ENCODE measurements at regions not wholly inside any gene's neighbourhood (a gene's known extent, or its start where the extent isn't known, plus 50 kb on each side); places are given as distances from the start of the nearest gene placed in this dataset.

DNA sequence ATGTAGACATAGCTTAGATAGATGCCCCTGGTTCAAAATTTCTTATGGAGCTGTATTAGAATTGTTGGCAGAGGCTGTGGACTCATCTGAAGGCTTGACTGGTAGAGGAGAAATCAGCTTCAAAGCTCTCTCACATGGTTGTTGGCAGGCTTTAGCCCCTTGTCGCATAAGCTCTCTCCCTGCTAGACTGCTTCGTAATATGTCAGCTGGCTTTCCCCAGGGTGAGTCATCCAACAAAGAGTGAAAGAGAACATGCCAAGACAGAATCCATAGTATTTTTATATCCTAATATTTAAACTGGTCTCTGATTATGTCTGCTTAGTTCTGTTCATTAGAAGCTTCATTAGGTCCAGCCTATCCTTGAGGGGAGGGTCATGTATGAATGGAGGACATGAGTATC is 427.4 kb upstream of the NAALADL2 start:
- H3K9ac ChIP-seq (ENCODE audit: low read length): no peak overlapping the region
- no peaks in the 10 kb centered on the region for H3K27me3 ChIP-seq (ENCODE audit: control insufficient read depth, insufficient read depth, low read length)
- H3K27ac ChIP-seq (ENCODE audit: low read depth, low read length): no peak overlapping the region
- H3K4me3 ChIP-seq (ENCODE audit: low read depth, low read length): no peak overlapping the region
- H3K36me3 ChIP-seq (ENCODE audit: control insufficient read depth, insufficient read depth, low read length): no peaks in the 10 kb centered on the region
- no peaks in the 10 kb centered on the region for H3K4me1 ChIP-seq (ENCODE audit: control insufficient read depth, insufficient read depth, low read length)
- H3K9me3 ChIP-seq (ENCODE audit: control insufficient read depth, insufficient read depth, low read depth, low read length): no peaks in the 10 kb centered on the region

DNA sequence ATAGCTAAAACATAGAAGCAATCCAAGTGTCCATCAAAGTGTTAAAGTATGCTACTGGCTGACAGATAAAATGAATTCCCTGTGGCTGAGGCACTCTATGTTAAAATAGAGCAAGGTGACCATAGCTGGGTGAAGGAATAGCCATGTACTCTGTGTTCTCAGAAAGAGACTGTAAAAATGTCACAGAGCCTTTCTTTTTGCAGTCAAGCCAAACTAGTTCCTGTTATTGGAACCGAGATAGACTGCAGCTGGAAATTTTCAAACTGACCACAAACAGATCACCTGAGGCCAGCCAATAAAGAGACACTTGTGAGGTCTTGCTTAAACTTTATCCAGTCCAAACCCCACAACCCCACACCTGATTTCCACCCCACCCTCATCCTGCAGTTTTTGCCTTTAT is 422.8 kb upstream of the NAALADL2 start:
- no peaks in the 10 kb centered on the region for H3K9me3 ChIP-seq (ENCODE audit: control insufficient read depth, insufficient read depth, low read depth, low read length)
- no peak overlapping the region for H3K4me3 ChIP-seq (ENCODE audit: low read depth, low read length)
- H3K27me3 ChIP-seq (ENCODE audit: control insufficient read depth, insufficient read depth, low read length): no peaks in the 10 kb centered on the region
- peaks cover 20% of the 10 kb centered on the region for H3K4me1 ChIP-seq (ENCODE audit: control insufficient read depth, insufficient read depth, low read length)
- no peak overlapping the region for H3K9ac ChIP-seq (ENCODE audit: low read length)
- no peaks in the 10 kb centered on the region for H3K36me3 ChIP-seq (ENCODE audit: control insufficient read depth, insufficient read depth, low read length)
- H3K27ac ChIP-seq (ENCODE audit: low read depth, low read length): no peak overlapping the region

DNA sequence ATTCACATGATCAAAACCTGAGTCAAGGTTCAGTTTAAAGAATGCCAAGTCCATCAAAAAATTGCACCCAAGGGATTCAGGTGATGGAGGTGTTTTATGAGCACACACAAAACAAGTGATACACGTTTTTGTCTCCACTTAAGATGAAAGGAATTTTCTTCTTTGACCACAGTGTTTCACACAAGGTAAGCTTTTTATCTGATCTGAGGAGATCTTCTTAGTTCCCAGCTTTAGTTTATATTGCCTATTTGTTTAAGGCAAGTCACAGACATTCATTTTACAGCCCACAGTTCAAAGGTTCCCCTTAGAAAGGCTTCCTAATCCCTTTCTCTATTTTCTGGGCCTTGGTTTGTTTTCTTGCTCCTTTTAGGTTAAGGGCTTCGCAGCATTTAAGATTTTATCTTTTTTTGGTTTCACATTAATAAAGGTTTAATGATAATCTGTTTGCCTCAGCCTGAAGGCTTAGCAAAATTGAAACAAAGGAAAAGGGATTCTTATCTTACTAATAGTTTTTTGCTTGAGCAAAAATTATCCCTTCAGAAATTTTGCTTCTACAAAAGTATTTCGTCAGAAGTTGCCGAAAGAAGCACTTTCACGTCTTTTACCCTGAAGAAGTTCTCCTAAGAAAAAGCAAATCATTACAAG is 420.5 kb upstream of the NAALADL2 start:
- Histone ChIP-seq H3K4me1 (ENCODE audit: control insufficient read depth, insufficient read depth, low read length) (peaks cover 28% of the 10 kb centered on the region), H3K36me3 (ENCODE audit: control insufficient read depth, insufficient read depth, low read length) (no peaks in the 10 kb centered on the region), H3K27me3 (ENCODE audit: control insufficient read depth, insufficient read depth, low read length) (no peaks in the 10 kb centered on the region), H3K4me3 (ENCODE audit: low read depth, low read length) (no peak overlapping the region), H3K9me3 (ENCODE audit: control insufficient read depth, insufficient read depth, low read depth, low read length) (no peaks in the 10 kb centered on the region), H3K27ac (ENCODE audit: low read depth, low read length) (peak overlapping the region; percentile 54; the same call in 1 of the 2 replicates), H3K9ac (ENCODE audit: low read length) (no peak overlapping the region)

- no peaks in the 10 kb centered on the region for H3K9me3 ChIP-seq (ENCODE audit: control insufficient read depth, insufficient read depth, low read depth, low read length)
- peaks cover 28% of the 10 kb centered on the region for H3K4me1 ChIP-seq (ENCODE audit: control insufficient read depth, insufficient read depth, low read length)
- no peaks in the 10 kb centered on the region for H3K27me3 ChIP-seq (ENCODE audit: control insufficient read depth, insufficient read depth, low read length)
- H3K27ac ChIP-seq (ENCODE audit: low read depth, low read length): peak overlapping the region; percentile 98; the same call in 1 of the 2 replicates
- peak overlapping the region; percentile 79 for H3K4me3 ChIP-seq (ENCODE audit: low read depth, low read length)
- H3K36me3 ChIP-seq (ENCODE audit: control insufficient read depth, insufficient read depth, low read length): no peaks in the 10 kb centered on the region
- H3K9ac ChIP-seq (ENCODE audit: low read length): peak overlapping the region; percentile 95
These were observed 419.5 kb upstream of the NAALADL2 start for GRCh38 chr3:174439331-174440252.

DNA sequence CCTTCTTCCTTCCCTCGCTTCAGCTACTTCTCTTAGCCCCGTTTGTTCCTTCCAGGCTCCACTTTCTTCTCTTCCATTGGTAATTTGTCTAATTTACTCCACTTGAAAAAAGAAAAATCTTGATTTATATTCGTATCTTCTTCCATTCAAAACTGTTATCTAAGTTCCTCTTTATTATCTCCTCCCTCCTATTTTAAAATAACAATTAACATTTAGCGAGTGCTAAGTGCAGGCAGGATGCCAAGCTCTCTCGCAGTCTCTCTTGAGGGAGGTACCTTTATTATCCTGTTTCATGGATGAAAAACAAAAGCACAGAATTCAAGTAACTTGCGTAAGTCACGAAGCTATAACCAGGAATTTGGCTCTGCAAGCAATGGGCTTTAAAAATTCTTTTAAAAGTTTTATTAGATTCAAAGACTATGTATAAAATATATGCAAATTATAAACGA is 418.9 kb upstream of the NAALADL2 start:
- Histone ChIP-seq H3K4me1 (ENCODE audit: control insufficient read depth, insufficient read depth, low read length) (peaks cover 28% of the 10 kb centered on the region), H3K9me3 (ENCODE audit: control insufficient read depth, insufficient read depth, low read depth, low read length) (no peaks in the 10 kb centered on the region), H3K9ac (ENCODE audit: low read length) (peak overlapping the region; percentile 95), H3K36me3 (ENCODE audit: control insufficient read depth, insufficient read depth, low read length) (no peaks in the 10 kb centered on the region), H3K27me3 (ENCODE audit: control insufficient read depth, insufficient read depth, low read length) (no peaks in the 10 kb centered on the region), H3K27ac (ENCODE audit: low read depth, low read length) (peak overlapping the region; percentile 98; the same call in 1 of the 2 replicates), H3K4me3 (ENCODE audit: low read depth, low read length) (peak overlapping the region; percentile 79)

- Histone ChIP-seq H3K27ac (ENCODE audit: low read depth, low read length) (peak overlapping the region; percentile 98), H3K9ac (ENCODE audit: low read length) (peak overlapping the region; percentile 95), H3K9me3 (ENCODE audit: control insufficient read depth, insufficient read depth, low read depth, low read length) (no peaks in the 10 kb centered on the region), H3K27me3 (ENCODE audit: control insufficient read depth, insufficient read depth, low read length) (no peaks in the 10 kb centered on the region), H3K4me1 (ENCODE audit: control insufficient read depth, insufficient read depth, low read length) (peaks cover 28% of the 10 kb centered on the region), H3K4me3 (ENCODE audit: low read depth, low read length) (peak overlapping the region; percentile 79), H3K36me3 (ENCODE audit: control insufficient read depth, insufficient read depth, low read length) (no peaks in the 10 kb centered on the region)
These were observed 418.2 kb upstream of the NAALADL2 start for GRCh38 chr3:174440741-174441587.

DNA sequence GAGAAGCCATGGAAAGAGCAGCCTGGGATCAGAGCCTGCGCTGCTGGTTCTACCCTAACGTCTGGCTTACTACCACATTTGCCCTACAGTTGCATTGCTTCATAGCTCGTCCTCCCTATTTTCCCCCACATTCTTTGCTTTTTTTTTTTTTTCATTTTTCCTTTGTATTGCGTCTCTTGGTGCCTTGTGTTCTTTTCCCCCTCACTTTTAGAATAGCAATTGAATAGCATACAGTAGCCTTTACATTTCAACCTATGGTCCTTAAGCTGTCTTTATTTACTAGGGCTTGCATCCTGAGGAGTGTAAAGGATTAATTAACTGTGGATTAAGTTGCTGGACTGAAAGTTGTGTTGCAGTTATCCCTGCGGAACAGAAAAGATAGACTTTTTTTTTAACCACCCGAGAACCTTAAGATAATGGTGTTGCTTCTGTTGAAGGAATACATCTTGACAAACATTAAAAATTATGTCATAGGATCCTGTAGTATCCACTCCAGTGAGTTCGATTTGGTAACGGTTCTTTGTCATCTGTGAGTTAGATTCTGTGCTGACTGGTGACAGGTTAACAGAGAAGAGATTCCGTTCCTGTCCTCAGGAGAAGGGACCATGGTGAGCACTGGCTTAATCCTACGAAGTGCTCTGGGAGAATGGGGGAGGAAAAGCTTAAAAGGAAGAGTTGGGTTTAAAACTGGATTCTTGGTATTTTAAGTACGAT is 417.4 kb upstream of the NAALADL2 start:
- H3K36me3 ChIP-seq (ENCODE audit: control insufficient read depth, insufficient read depth, low read length): no peaks in the 10 kb centered on the region
- H3K4me1 ChIP-seq (ENCODE audit: control insufficient read depth, insufficient read depth, low read length): peaks cover 28% of the 10 kb centered on the region
- H3K9me3 ChIP-seq (ENCODE audit: control insufficient read depth, insufficient read depth, low read depth, low read length): no peaks in the 10 kb centered on the region
- H3K27ac ChIP-seq (ENCODE audit: low read depth, low read length): peak overlapping the region; percentile 98
- H3K4me3 ChIP-seq (ENCODE audit: low read depth, low read length): peak overlapping the region; percentile 79
- H3K27me3 ChIP-seq (ENCODE audit: control insufficient read depth, insufficient read depth, low read length): no peaks in the 10 kb centered on the region
- H3K9ac ChIP-seq (ENCODE audit: low read length): peak overlapping the region; percentile 95

DNA sequence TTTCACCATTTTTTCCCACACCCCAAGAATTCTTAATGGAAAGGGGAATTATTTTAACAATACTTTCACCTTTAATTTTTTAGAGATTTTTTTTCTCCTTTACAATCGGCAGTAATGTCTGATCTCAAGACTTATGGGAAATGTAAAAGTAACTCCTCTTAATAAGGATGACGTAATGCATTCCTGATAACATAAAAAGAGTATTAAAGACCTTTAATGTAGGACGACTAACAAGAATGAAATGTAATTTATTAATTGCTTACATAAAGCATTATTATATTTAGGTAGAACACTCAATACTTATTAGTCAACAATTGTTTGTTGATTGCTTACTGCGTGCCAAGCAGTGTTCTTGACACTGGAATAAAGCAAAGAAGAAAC is 416.8 kb upstream of the NAALADL2 start:
- Histone ChIP-seq H3K36me3 (ENCODE audit: control insufficient read depth, insufficient read depth, low read length) (no peaks in the 10 kb centered on the region), H3K9ac (ENCODE audit: low read length) (no peak overlapping the region), H3K27me3 (ENCODE audit: control insufficient read depth, insufficient read depth, low read length) (no peaks in the 10 kb centered on the region), H3K4me3 (ENCODE audit: low read depth, low read length) (peak overlapping the region; percentile 79), H3K9me3 (ENCODE audit: control insufficient read depth, insufficient read depth, low read depth, low read length) (no peaks in the 10 kb centered on the region), H3K27ac (ENCODE audit: low read depth, low read length) (no peak overlapping the region), H3K4me1 (ENCODE audit: control insufficient read depth, insufficient read depth, low read length) (peaks cover 28% of the 10 kb centered on the region)

DNA sequence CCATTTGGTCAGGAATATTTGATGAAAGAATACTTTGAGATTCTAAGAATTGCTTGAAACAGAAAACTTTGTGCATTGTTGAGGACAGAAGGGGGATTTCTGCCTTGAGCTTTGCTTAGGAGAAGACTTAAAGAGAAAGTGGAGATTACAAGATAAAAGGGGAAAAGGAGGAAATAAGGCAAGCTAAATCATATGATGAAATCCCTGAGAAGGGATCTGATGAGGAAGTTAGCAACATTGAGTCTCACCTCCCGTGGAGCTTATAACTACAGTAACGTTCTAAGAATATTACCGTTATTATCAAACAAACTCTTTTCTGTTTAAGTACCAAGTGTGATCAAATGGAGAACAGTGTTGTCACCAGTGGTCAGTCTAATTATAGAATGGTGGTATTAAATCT is 414.7 kb upstream of the NAALADL2 start:
- Histone ChIP-seq H3K4me1 (ENCODE audit: control insufficient read depth, insufficient read depth, low read length) (peaks cover 14% of the 10 kb centered on the region), H3K27ac (ENCODE audit: low read depth, low read length) (no peak overlapping the region), H3K4me3 (ENCODE audit: low read depth, low read length) (no peak overlapping the region), H3K9ac (ENCODE audit: low read length) (no peak overlapping the region), H3K9me3 (ENCODE audit: control insufficient read depth, insufficient read depth, low read depth, low read length) (peaks cover 16% of the 10 kb centered on the region), H3K27me3 (ENCODE audit: control insufficient read depth, insufficient read depth, low read length) (no peaks in the 10 kb centered on the region), H3K36me3 (ENCODE audit: control insufficient read depth, insufficient read depth, low read length) (no peaks in the 10 kb centered on the region)

DNA sequence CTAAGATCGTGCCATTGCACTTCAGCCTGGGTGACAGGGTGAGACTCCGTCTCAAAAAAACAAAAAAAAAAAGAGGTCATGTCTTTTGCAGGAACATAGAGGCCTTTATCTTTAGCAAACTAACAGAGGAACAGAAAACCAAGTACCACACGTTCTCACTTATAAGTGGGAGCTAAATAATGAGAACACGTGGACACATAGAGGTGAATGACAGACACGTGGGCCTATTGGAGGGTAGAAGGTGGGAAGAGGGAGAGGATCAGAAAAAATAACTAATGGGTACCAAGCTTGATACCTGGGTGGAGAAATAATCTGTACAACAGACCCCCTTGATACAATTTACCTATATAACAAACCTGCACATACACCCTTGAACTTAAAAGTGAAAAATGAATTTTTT is 401.4 kb upstream of the NAALADL2 start:
- Histone ChIP-seq H3K4me1 (ENCODE audit: control insufficient read depth, insufficient read depth, low read length) (no peaks in the 10 kb centered on the region), H3K27ac (ENCODE audit: low read depth, low read length) (no peak overlapping the region), H3K27me3 (ENCODE audit: control insufficient read depth, insufficient read depth, low read length) (no peaks in the 10 kb centered on the region), H3K9me3 (ENCODE audit: control insufficient read depth, insufficient read depth, low read depth, low read length) (peaks cover 35% of the 10 kb centered on the region), H3K9ac (ENCODE audit: low read length) (no peak overlapping the region), H3K4me3 (ENCODE audit: low read depth, low read length) (no peak overlapping the region), H3K36me3 (ENCODE audit: control insufficient read depth, insufficient read depth, low read length) (no peaks in the 10 kb centered on the region)
